Activated CD4-positive, alpha-beta T cell treated with anti-CD3 and anti-CD28 coated beads, Interleukin-2, amount 50 U/mL, for 24 hours (primary cell): ENCODE measurements at regions not wholly inside any gene's neighbourhood (a gene's known extent, or its start where the extent isn't known, plus 50 kb on each side); places are given as distances from the start of the nearest gene placed in this dataset.
"Not testable (repeated sequence)": the region's sequence is repeated elsewhere in the genome, so short reads cannot be mapped to it uniquely, and the experiment has no call there.

ENCODE experiments used
- DNase-seq, 2 donors: peaks; one replicate each; pipeline ENCODE4 v3.0.0-alpha.2; 2020; ENCODE audit warnings: low read depth in 1 of 2, low spot score in 1 of 2

DNA sequence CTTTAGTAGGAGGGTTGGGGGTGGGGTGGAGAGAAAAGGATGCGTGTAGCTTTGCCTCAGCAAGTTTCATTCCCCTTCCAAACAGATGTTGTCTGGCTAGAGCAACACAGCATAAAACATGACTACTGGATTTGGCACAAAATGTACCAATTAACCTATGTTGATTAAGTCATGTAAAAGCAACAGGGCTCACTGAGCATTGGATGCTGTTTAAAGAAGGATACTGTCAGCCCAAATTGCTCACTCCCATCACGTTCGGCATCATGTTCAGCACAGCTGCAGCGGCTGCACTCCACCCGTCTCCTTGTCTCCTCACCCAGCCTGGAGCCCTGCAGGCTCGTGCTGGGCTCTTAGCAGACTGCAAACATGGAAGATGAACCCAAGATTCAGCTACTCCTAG lies 77.5 kb downstream of the DLEU7 start:
- no peak for DNase-seq

DNA sequence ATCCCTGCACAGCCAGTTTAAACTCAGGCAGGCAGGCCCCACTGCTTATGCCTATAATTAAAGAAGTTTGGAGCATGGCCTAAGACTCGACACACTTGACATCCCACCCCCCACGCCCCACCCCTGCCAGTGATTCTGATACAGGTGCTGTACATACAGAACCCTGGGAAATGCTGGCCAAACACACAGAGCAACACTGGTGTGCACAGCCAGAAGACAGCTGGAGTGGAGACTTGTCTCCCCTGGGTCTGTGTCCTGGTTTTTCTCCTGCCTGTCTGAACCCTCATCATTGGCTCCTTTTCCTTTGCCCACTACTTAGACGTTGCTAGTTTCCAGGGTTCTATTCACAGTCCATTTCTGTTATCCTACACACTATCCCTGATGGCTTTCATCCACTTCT lies 76.8 kb downstream of the DLEU7 start:
- DNase-seq = no peak

DNA sequence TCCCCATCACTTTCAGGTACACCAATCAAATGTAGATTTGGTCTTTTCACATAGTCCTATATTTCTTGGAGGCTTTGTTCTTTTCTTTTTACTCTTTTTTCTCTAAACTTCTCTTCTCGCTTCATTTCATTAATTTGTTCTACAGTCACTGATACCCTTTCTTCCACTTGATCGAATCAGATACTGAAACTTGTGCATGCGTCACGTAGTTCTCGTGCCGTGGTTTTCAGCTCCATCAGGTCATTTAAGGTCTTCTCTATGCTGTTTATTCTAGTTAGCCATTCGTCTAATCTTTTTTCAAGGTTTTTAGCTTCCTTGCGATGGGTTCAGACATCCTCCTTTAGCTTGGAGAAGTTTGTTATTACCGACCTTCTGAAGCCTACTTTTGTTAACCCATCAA lies 70.6 kb downstream of the DLEU7 start:
- not testable (repeated sequence) for DNase-seq
